UCSD-AML1 (cell line): ENCODE measurements at regions not wholly inside any gene's neighbourhood (a gene's known extent, or its start where the extent isn't known, plus 50 kb on each side); places are given as distances from the start of the nearest gene placed in this dataset.

ENCODE experiments used
- DNase-seq: peaks from one replicate; lab custom pipeline; 2025; ENCODE audit not compliant: unreplicated experiment; lab: John Stamatoyannopoulos, UW

GRCh38 chr15:70336425-70337009 lies 238.8 kb upstream of the TLE3 start:
- no peak for DNase-seq

- DNase-seq, result no peak
Observed at GRCh38 chr15:70334286-70334685, 236.6 kb upstream of the TLE3 start.

- no peak for DNase-seq
Observed at GRCh38 chr15:70329179-70329578, 231.5 kb upstream of the TLE3 start.

- no peak for DNase-seq
Observed at GRCh38 chr15:70328679-70329115, 231.0 kb upstream of the TLE3 start.

GRCh38 chr15:70327856-70328678 lies 230.3 kb upstream of the TLE3 start:
- DNase-seq, result peak; percentile 68

- DNase-seq, result no peak
Observed at GRCh38 chr15:70327328-70327855, 229.7 kb upstream of the TLE3 start.

GRCh38 chr15:70324001-70324974 lies 226.6 kb upstream of the TLE3 start:
- no peak for DNase-seq

GRCh38 chr15:70323111-70323851 lies 225.6 kb upstream of the TLE3 start:
- DNase-seq, result no peak

GRCh38 chr15:70322051-70322668 lies 224.4 kb upstream of the TLE3 start:
- DNase-seq, result no peak

- DNase-seq, result no peak
Observed at GRCh38 chr15:70321172-70321819, 223.6 kb upstream of the TLE3 start.

- no peak for DNase-seq
Observed at GRCh38 chr15:70320482-70320881, 222.8 kb upstream of the TLE3 start.

GRCh38 chr15:70320077-70320476 lies 222.4 kb upstream of the TLE3 start:
- no peak for DNase-seq

GRCh38 chr15:70319466-70319865 lies 221.7 kb upstream of the TLE3 start:
- DNase-seq, result no peak

- no peak for DNase-seq
Observed at GRCh38 chr15:70318594-70319465, 221.1 kb upstream of the TLE3 start.

- DNase-seq, result no peak
Observed at GRCh38 chr15:70316059-70316600, 218.4 kb upstream of the TLE3 start.

- DNase-seq, result no peak
Observed at GRCh38 chr15:70315431-70315830, 217.7 kb upstream of the TLE3 start.

GRCh38 chr15:70314688-70315087 lies 217.0 kb upstream of the TLE3 start:
- DNase-seq, result no peak

- no peak for DNase-seq
Observed at GRCh38 chr15:70314018-70314354, 216.3 kb upstream of the TLE3 start.
